IPS DF 19.7 (cell line): ENCODE measurements at regions not wholly inside any gene's neighbourhood (a gene's known extent, or its start where the extent isn't known, plus 50 kb on each side); places are given as distances from the start of the nearest gene placed in this dataset.
"Not testable (repeated sequence)": the region's sequence is repeated elsewhere in the genome, so short reads cannot be mapped to it uniquely, and the experiment has no call there.

Experiments
- DNase-seq: peaks from one replicate; pipeline ENCODE4 v3.0.0-alpha.2; 2013; ENCODE audit warnings: low read depth, low spot score

GRCh38 chr10:60570272-60570865, 180.7 kb upstream of the ANK3 start:
- no peak for DNase-seq

DNA sequence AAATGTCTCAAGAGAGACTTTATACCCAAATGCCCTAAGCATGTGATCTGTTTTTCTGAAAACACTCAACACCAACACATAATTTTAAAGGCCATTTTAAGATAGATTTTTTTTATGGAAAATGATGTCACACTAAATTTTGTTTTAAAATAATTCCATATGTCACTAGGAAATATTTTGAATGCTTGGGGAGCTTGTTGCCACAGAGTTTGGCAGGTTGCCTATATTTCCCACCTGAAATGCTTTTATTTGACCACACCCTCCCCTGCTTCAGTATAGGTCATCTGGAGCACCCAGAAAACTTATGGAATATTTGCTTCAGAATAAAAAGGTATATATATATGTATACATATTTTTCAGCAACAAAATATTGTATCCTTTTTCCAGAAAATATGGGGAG, 180.0 kb upstream of the ANK3 start:
- DNase-seq = no peak

- no peak for DNase-seq
Observed at GRCh38 chr10:60566096-60566495, 176.4 kb upstream of the ANK3 start.

DNA sequence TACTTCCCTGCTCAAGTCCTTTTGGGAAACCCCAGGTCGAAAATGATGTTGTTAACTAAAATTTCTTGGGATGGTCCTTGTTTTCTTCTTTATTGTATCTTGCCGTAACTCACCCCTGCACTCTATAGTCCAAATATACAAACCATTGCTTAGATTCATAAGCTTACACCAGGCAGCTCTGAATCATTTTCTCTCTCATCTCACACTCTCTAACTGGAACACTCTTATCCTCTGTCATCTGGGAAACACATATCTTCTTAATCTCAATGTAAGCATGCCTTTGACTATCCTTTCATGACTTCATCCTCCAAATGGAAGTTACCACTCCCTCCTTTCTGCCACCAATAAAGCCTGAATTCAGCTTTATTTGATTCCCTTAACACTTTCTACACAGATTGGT, 175.8 kb upstream of the ANK3 start:
- no peak for DNase-seq

DNA sequence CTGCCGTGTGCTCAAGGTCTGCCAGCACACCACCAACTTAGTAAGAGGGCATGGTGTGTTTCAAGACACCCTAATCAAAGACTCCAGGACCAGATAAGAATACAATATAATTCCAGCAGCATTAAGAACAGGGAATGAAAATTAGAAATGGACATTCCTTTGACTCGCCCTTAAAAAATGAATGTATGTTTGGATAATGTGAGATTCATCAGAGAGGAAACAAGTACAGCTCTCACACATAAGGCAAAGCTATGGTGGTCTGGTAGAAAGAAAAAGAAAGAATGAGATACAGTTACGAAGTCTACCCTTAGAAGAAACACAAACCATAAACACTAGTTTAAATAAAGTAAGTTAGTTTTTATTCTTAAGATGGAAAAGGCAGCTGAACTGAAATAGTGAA, 174.8 kb upstream of the ANK3 start:
- DNase-seq = no peak

- no peak for DNase-seq
Observed at GRCh38 chr10:60560451-60560850, 170.8 kb upstream of the ANK3 start.

GRCh38 chr10:60555700-60556099, 166.0 kb upstream of the ANK3 start:
- DNase-seq = no peak

GRCh38 chr10:60549686-60550085, 160.0 kb upstream of the ANK3 start:
- peak; percentile 7 for DNase-seq

- DNase-seq = no peak
Observed at GRCh38 chr10:60542657-60543056, 153.0 kb upstream of the ANK3 start.

GRCh38 chr10:60541451-60541850, 151.8 kb upstream of the ANK3 start:
- no peak for DNase-seq

- no peak for DNase-seq
Observed at GRCh38 chr10:60537697-60538096, 148.0 kb upstream of the ANK3 start.

DNA sequence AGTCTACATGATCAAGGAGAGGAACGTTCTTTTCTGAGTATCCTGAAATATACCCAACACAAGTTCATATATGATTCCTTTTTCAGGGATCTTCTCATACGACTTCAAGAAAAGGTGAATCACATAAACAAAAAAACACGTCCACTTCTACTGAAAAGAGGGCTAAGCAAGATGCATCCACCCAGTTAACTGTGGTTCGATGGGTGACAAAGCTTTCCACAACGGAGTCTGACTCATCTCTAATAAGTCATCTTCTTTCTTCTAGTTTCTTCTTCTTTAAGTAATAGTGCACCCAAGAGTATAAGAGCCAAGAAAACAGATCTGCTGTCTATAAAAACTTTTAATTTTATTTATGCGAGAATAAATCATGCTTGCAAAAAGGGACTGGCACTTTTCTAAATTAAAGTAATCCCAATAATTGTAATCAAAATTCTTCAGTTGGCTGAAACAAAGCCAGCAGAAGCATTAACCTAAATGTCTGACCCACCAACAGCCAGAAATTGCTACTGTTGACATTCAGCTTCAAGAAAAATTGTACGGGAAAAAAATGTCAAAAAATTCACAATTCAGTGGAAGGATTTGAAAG, 146.9 kb upstream of the ANK3 start:
- DNase-seq = no peak

GRCh38 chr10:60535427-60535826, 145.8 kb upstream of the ANK3 start:
- no peak for DNase-seq

DNA sequence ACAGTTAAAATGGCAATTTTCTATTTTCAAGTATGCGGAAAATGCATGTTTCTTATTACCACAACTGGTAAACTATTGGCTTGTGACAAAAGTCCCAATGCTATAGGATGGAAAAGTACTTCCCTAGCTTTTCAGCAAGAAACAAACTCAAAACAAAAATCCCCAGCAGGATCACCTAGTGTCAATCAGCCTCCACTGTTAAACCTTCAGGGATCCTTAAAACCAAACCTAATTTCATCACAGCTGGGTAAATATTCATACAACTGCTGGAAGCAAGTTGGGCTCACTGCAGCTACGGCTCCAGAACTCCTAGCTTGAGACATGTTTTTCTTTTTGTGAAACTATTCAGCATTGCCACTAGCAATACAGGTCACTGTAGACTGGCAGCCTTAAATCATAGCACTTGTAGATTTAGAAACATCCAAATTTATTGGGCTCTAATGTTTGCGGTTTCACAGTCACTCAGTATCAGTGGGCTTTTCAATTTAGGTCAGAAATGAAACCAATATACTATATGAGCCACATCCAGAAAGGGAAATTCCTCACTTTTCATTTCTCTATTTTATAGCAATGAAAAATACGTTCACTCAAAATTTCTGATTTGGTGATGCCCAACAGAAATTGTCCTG, 145.2 kb upstream of the ANK3 start:
- no peak for DNase-seq

DNA sequence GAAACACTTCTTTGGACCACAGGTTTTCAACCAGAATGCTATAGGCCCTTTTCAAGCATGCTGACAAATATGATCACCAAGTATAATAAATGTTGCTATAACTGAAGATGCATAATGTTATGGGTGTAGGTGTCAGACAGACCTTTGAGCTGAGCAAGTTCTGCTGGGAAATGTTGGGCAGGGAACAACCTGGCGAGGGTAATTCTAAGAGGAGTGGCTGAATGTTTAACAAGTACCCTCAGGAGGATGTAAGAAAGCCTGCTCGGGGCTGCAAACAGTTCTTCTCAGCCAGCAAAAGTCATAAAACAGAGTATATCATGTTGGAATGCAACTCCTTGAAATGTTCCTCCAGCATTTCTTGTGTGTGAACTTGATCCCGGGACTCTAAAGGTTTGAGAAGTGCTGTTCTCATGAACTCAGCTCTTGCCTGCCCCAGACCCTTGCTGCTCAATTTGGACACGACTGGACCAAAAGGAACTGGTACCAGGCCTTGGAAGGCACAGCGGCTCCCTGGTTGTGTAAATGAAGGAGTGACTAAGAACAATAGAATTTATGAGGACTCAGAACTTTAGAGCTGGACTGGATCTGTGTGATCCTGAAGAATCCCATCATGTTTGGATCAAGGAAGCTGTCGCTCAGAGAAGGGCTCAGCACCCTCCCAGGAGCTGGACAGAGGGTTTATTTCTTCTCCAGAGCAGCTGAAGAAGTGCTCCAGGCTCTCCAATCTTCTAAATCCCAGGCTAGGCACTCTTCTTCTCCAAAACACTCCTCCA, 143.2 kb upstream of the ANK3 start:
- DNase-seq = no peak

GRCh38 chr10:60531006-60531405, 141.3 kb upstream of the ANK3 start:
- no peak for DNase-seq

- DNase-seq = no peak
Observed at GRCh38 chr10:60527676-60528075, 138.0 kb upstream of the ANK3 start.

DNA sequence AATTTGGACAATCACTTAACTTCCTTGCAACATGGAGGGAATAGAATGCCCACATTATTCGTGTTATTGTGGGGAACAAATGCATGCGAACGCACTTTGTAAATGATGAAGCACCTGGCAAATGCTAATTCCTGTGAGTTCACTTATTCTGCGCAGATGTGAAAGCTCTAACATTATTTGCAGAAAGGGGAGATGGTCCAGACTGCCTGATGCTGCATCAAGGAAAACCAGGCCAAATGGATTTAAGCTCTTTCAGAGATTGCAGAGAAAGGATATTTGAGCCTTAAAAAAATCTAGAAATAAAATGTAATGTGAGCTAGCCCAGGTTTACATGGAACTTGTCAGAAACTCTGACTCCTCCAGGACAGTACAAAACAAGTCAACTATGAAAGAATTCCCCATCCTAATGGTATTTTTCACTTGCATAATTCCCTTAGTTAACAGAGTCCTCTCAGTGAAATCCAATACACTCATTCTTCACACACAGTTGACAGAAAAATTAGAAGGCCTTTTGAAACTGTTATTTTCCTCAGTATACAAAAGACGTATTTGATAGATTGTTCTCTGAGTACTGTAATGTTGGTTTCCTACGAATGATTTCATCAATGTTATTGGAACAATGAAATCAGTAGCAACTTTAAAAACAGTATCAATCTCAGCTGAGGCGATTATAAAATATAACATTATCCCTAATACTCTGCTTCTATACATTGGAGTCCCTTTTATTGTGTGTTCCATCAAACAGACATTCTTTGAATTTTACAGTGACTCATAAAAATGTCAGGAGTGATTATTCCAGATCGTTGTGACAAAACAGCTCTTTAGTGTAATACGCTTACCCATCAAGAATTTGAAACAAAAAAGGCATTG, 136.3 kb upstream of the ANK3 start:
- DNase-seq = no peak

DNA sequence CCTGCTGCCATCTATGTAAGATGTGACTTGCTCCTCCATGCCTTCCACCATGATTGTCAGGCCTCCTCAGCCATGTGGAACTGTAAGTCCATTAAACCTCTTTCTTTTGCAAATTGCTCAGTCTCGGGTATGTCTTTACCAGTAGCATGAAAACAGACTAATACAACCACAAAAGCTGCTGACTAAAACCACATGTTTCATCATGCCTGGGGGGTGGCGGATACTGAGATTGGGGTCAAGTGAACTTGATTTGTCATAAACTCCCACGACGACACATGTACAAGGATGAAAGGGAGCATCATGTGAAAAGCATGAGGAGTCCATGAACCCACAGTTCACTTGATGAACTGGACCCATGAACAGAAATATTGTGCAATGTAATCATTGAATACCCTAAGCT, 134.9 kb upstream of the ANK3 start:
- no peak for DNase-seq

DNA sequence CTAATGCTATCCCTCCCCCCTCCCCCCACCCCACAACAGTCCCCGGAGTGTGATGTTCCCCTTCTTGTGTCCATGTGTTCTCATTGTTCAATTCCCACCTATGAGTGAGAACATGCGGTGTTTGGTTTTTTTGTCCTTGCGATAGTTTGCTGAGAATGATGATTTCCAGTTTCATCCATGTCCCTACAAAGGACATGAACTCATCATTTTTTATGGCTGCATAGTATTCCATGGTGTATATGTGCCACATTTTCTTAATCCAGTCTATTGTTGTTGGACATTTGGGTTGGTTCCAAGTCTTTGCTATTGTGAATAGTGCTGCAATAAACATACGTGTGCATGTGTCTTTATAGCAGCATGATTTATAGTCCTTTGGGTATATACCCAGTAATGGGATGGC, 133.7 kb upstream of the ANK3 start:
- not testable (repeated sequence) for DNase-seq

DNA sequence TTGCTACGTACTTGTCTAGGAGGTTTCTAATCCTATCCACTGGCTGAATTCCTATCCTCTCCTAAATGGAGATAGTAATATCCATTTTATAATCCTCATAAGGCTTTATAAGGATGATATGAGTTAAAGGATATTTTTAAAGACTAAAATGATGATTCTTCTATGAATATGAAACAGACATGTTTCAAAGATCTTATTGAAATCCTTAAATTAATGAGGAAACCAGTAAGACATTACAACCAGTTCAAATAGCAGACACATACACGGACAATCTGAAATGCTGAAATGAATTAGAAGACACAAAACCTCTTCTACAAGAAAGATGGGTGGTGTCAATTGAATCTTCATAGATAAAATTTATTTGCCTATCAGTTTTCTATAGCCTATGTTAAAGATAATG, 132.9 kb upstream of the ANK3 start:
- DNase-seq = no peak

DNA sequence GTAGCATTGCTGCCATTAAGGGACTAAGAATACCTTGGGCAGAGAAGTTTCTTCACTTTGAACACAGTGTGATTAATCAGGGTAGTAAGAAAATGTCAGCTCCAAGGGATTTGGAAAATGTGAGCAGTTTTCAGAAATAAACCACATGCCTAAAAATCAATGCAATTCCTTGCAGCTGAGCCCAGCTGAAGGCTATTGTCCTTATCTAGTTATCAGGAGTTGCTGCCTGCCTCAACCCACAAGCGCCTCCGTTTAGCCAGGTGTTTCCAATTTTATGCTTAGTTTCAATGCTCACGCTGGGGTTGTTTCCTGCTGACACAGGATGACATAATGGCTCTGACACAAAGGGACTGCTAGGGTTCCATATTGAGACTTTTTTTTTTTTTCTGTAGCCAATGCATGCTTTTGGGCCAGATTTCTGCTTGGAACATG, 132.3 kb upstream of the ANK3 start:
- peak; percentile 17 for DNase-seq
